DND-41 (cell line): ENCODE measurements at regions not wholly inside any gene's neighbourhood (a gene's known extent, or its start where the extent isn't known, plus 50 kb on each side); places are given as distances from the start of the nearest gene placed in this dataset.

ENCODE experiments used
- CTCF ChIP-seq: IDR thresholded peaks from 2 replicates; pipeline ENCODE4 v1.5.1; 2012; ENCODE audit warnings: borderline replicate concordance, low read length, moderate library complexity, mild to moderate bottlenecking; ENCODE audit not compliant: poor library complexity, severe bottlenecking; ENCODE audit errors: extremely low read depth
- EZH2 ChIP-seq: IDR thresholded peaks from 3 replicates; pipeline ENCODE4 v1.6.1; 2012; ENCODE audit warnings: borderline replicate concordance, low read depth, mild to moderate bottlenecking, moderate library complexity, low read length, inconsistent platforms; ENCODE audit not compliant: severe bottlenecking

- TF ChIP-seq EZH2, result no peak
- TF ChIP-seq CTCF, result no peak
These were observed 324.1 kb upstream of the GRAMD2B start for GRCh38 chr5:126099077-126099476.
